ENCODE measurements at regions not wholly inside any gene's neighbourhood (a gene's known extent, or its start where the extent isn't known, plus 50 kb on each side); places are given as distances from the start of the nearest gene placed in this dataset.

DNA sequence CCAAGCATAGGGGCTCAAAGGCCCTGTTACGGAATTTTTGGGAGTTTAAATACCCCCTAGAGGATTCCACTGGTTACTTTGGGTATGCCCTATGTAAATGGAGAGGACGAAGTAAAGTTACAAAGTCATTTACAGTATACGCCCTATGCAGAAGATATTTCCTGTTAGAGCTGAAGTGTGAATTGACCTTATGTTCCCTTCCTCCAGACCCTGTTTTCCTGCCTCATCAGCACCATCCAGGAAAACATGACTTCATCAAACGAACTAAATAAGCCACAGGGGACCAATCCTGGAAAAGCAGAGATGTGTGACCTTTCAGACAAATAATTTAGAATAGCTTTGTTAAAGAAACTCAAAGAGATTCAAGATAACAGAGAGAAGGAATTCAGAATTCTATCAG lies 177.4 kb downstream of the SQOR start (continued):
- TF ChIP-seq, protein P1, sequence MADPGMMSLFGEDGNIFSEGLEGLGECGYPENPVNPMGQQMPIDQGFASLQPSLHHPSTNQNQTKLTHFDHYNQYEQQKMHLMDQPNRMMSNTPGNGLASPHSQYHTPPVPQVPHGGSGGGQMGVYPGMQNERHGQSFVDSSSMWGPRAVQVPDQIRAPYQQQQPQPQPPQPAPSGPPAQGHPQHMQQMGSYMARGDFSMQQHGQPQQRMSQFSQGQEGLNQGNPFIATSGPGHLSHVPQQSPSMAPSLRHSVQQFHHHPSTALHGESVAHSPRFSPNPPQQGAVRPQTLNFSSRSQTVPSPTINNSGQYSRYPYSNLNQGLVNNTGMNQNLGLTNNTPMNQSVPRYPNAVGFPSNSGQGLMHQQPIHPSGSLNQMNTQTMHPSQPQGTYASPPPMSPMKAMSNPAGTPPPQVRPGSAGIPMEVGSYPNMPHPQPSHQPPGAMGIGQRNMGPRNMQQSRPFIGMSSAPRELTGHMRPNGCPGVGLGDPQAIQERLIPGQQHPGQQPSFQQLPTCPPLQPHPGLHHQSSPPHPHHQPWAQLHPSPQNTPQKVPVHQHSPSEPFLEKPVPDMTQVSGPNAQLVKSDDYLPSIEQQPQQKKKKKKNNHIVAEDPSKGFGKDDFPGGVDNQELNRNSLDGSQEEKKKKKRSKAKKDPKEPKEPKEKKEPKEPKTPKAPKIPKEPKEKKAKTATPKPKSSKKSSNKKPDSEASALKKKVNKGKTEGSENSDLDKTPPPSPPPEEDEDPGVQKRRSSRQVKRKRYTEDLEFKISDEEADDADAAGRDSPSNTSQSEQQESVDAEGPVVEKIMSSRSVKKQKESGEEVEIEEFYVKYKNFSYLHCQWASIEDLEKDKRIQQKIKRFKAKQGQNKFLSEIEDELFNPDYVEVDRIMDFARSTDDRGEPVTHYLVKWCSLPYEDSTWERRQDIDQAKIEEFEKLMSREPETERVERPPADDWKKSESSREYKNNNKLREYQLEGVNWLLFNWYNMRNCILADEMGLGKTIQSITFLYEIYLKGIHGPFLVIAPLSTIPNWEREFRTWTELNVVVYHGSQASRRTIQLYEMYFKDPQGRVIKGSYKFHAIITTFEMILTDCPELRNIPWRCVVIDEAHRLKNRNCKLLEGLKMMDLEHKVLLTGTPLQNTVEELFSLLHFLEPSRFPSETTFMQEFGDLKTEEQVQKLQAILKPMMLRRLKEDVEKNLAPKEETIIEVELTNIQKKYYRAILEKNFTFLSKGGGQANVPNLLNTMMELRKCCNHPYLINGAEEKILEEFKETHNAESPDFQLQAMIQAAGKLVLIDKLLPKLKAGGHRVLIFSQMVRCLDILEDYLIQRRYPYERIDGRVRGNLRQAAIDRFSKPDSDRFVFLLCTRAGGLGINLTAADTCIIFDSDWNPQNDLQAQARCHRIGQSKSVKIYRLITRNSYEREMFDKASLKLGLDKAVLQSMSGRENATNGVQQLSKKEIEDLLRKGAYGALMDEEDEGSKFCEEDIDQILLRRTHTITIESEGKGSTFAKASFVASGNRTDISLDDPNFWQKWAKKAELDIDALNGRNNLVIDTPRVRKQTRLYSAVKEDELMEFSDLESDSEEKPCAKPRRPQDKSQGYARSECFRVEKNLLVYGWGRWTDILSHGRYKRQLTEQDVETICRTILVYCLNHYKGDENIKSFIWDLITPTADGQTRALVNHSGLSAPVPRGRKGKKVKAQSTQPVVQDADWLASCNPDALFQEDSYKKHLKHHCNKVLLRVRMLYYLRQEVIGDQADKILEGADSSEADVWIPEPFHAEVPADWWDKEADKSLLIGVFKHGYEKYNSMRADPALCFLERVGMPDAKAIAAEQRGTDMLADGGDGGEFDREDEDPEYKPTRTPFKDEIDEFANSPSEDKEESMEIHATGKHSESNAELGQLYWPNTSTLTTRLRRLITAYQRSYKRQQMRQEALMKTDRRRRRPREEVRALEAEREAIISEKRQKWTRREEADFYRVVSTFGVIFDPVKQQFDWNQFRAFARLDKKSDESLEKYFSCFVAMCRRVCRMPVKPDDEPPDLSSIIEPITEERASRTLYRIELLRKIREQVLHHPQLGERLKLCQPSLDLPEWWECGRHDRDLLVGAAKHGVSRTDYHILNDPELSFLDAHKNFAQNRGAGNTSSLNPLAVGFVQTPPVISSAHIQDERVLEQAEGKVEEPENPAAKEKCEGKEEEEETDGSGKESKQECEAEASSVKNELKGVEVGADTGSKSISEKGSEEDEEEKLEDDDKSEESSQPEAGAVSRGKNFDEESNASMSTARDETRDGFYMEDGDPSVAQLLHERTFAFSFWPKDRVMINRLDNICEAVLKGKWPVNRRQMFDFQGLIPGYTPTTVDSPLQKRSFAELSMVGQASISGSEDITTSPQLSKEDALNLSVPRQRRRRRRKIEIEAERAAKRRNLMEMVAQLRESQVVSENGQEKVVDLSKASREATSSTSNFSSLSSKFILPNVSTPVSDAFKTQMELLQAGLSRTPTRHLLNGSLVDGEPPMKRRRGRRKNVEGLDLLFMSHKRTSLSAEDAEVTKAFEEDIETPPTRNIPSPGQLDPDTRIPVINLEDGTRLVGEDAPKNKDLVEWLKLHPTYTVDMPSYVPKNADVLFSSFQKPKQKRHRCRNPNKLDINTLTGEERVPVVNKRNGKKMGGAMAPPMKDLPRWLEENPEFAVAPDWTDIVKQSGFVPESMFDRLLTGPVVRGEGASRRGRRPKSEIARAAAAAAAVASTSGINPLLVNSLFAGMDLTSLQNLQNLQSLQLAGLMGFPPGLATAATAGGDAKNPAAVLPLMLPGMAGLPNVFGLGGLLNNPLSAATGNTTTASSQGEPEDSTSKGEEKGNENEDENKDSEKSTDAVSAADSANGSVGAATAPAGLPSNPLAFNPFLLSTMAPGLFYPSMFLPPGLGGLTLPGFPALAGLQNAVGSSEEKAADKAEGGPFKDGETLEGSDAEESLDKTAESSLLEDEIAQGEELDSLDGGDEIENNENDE (IDR thresholded peaks at IDR 0.05; ENCODE audit: insufficient replicate concordance, low read length) = no peak
- no peak for TF ChIP-seq FOSL1 (IDR thresholded peaks at IDR 0.05; ENCODE audit: insufficient read depth, low read depth, low read length)
- TF ChIP-seq USF2 (IDR thresholded peaks at IDR 0.05; ENCODE audit: low read length) = no peak
- no peak for TF ChIP-seq YY1 (IDR thresholded peaks at IDR 0.05; ENCODE audit: low read depth, low read length)
- TF ChIP-seq MAFK (IDR thresholded peaks at IDR 0.05; ENCODE audit: low read depth, low read length) = no peak
- TF ChIP-seq ATF3 (IDR thresholded peaks at IDR 0.05; ENCODE audit: insufficient read depth, low read depth, low read length) = no peak
- TF ChIP-seq CHD1 (IDR thresholded peaks at IDR 0.05; ENCODE audit: low read depth, low read length) = no peak
- TF ChIP-seq KDM5A (IDR thresholded peaks at IDR 0.05; ENCODE audit: low read length) = no peak

Measured in H1 (cell line).